HG03457 (cell line): ENCODE measurements at regions not wholly inside any gene's neighbourhood (a gene's known extent, or its start where the extent isn't known, plus 50 kb on each side); places are given as distances from the start of the nearest gene placed in this dataset.
"Not testable (repeated sequence)": the region's sequence is repeated elsewhere in the genome, so short reads cannot be mapped to it uniquely, and the experiment has no call there.

ENCODE experiments used
- ATAC-seq: cut with Tn5 transposase; IDR thresholded peaks from one replicate; pipeline ENCODE4 v1.9.1; 2021; ENCODE audit warnings: moderate number of reproducible peaks; ENCODE audit not compliant: unreplicated experiment

- ATAC-seq, result not testable (repeated sequence)
Measured at GRCh38 chr12:46474385-46474784, 101.8 kb upstream of the SLC38A2 start.

GRCh38 chr12:46473634-46474329 lies 101.2 kb upstream of the SLC38A2 start:
- no peak for ATAC-seq

- no peak for ATAC-seq
Measured at GRCh38 chr12:46472893-46473633, 100.5 kb upstream of the SLC38A2 start.

GRCh38 chr12:46472144-46472705 lies 99.7 kb upstream of the SLC38A2 start:
- ATAC-seq, result no peak

GRCh38 chr12:46471404-46471803 lies 98.8 kb upstream of the SLC38A2 start:
- ATAC-seq, result no peak

GRCh38 chr12:46470975-46471374 lies 98.4 kb upstream of the SLC38A2 start:
- no peak for ATAC-seq

GRCh38 chr12:46470036-46470627 lies 97.6 kb upstream of the SLC38A2 start:
- peak; percentile 45 for ATAC-seq

GRCh38 chr12:46468813-46469212 lies 96.2 kb upstream of the SLC38A2 start:
- no peak for ATAC-seq

- no peak for ATAC-seq
Measured at GRCh38 chr12:46468160-46468559, 95.6 kb upstream of the SLC38A2 start.

GRCh38 chr12:46465307-46465706 lies 92.7 kb upstream of the SLC38A2 start:
- no peak for ATAC-seq

GRCh38 chr12:46464863-46465262 lies 92.3 kb upstream of the SLC38A2 start:
- no peak for ATAC-seq

GRCh38 chr12:46462641-46463355 lies 90.2 kb upstream of the SLC38A2 start:
- no peak for ATAC-seq

GRCh38 chr12:46461907-46462640 lies 89.5 kb upstream of the SLC38A2 start:
- ATAC-seq, result no peak

GRCh38 chr12:46461459-46461858 lies 88.9 kb upstream of the SLC38A2 start:
- no peak for ATAC-seq

- ATAC-seq, result no peak
Measured at GRCh38 chr12:46460682-46461210, 88.2 kb upstream of the SLC38A2 start.

GRCh38 chr12:46459861-46460545 lies 87.4 kb upstream of the SLC38A2 start:
- no peak for ATAC-seq

- no peak for ATAC-seq
Measured at GRCh38 chr12:46459111-46459510, 86.5 kb upstream of the SLC38A2 start.

GRCh38 chr12:46458500-46459102 lies 86.0 kb upstream of the SLC38A2 start:
- no peak for ATAC-seq

GRCh38 chr12:46457958-46458357 lies 85.4 kb upstream of the SLC38A2 start:
- no peak for ATAC-seq
